Fibroblast of lung (primary cell): ENCODE measurements at regions not wholly inside any gene's neighbourhood (a gene's known extent, or its start where the extent isn't known, plus 50 kb on each side); places are given as distances from the start of the nearest gene placed in this dataset.

Experiments used
- CTCF ChIP-seq, 2 donors: IDR thresholded peaks in 1 of 2; conservative IDR thresholded peaks in 1 of 2; 1 replicate in 1 of 2; 2 replicates in 1 of 2; pipeline ENCODE4 v1.5.1; 2011 to 2012; ENCODE audit warnings: low read length in 2 of 2, control low read depth in 1 of 2, inconsistent platforms in 1 of 2, low read depth in 1 of 2, mild to moderate bottlenecking in 1 of 2
- EZH2 ChIP-seq: IDR thresholded peaks from 2 replicates; pipeline ENCODE4 v1.5.1; 2012; ENCODE audit warnings: low read length, control low read depth, mild to moderate bottlenecking; ENCODE audit errors: missing control alignments

DNA sequence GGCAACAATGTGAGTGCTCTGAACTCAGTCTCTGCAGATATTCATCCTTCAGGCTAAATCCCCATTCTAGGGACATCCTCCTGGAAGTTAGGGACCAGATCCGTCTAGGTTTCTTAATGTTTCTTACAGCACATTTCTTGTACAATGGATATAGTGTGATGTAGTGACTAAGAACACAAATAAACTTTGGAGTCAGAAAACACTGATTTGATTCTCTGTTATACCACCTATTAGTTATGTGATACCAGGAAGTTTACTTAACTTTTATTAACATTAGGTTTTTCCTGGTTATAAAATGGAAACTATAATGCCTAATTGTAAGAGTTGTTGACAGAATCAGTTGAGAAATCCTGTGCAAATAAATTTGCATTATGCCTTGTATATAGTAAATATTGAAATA lies 57.6 kb upstream of the KCNQ5 start:
- TF ChIP-seq CTCF (conservative IDR thresholded peaks at IDR 0.05 in 1 of 2, IDR thresholded peaks at IDR 0.05 in 1 of 2; ENCODE audit: low read depth in 1 of 2, low read length in 2 of 2) = no peak
- TF ChIP-seq EZH2 = no peak
